Testis (tissue), 2 donors: ENCODE measurements at regions not wholly inside any gene's neighbourhood (a gene's known extent, or its start where the extent isn't known, plus 50 kb on each side); places are given as distances from the start of the nearest gene placed in this dataset.

ENCODE experiments used
- DNase-seq: peaks from one replicate; pipeline ENCODE4 v3.0.0-alpha.2; 2019
- H3K27ac ChIP-seq, 2 donors: fragments of 200-600 bp; sonication (generic); one replicate each; pipeline ENCODE4 v1.5.1; 2019
- H3K27me3 ChIP-seq: fragments of 200-600 bp; sonication (generic); one replicate; pipeline ENCODE4 v1.5.1; 2019
- H3K36me3 ChIP-seq: fragments of 200-600 bp; sonication (generic); one replicate; pipeline ENCODE4 v1.5.1; 2017; ENCODE audit warnings: low read depth; ENCODE audit errors: missing control alignments
- H3K4me1 ChIP-seq: fragments of 200-600 bp; sonication (generic); one replicate; pipeline ENCODE4 v1.5.1; 2019
- H3K4me3 ChIP-seq, 2 donors: fragments of 200-600 bp; sonication (generic); one replicate each; pipeline ENCODE4 v1.5.1; 2017 to 2019
- H3K9me3 ChIP-seq: fragments of 200-600 bp; sonication (generic); one replicate; pipeline ENCODE4 v1.5.1; 2017
- POLR2A ChIP-seq: fragments of 450-650 bp; IDR thresholded peaks from one replicate; pipeline ENCODE4 v1.6.1; 2017; ENCODE audit warnings: antibody characterized with exemption, mild to moderate bottlenecking, moderate library complexity
- WGBS, 2 donors: methylation state at CpG; one replicate each; pipeline ENCODE4 v1.1.5; 2018; 5-methylcytosine and 5-hydroxymethylcytosine counted together
- intact Hi-C: fragments of 100-400 bp; cut with DNase I; formaldehyde crosslinking; loops from one replicate; pipeline ENCODE4 v1.15.1; 2023; ENCODE audit warnings: low total_unique reads
- TF ChIP-seq, protein P1 (sequence below), 3 experiments: fragments of 450-650 bp in 2 of 3; fragments of 200-600 bp in 1 of 3; sonication (generic) in 1 of 3; IDR thresholded peaks; one replicate each; pipeline ENCODE4 v1.5.1; 2016 to 2019; ENCODE audit warnings: antibody characterized with exemption in 3 of 3, mild to moderate bottlenecking in 2 of 3, moderate library complexity in 1 of 3

DNA sequence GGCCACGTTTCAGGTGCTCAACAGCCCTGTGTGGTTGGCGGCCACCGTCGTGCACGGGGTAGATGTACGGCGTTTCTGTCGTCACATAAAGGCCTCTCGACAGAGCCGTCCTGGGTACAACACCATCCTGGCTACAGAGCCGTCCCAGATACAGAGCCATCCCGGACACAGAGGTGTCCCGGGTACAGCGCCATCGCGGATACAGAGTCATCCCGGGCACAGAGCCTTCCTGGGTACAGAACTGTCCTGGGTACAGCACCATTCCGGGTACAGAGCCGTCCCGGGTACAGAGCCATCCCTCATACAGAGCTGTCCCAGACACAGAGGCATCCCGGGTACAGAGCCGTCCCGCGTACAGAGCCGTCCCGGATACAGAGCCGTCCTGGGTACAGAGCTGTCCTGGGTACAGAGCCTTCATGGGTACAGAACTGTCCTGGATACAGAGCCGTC, 222.7 kb upstream of the SOX1 start:
- H3K27ac ChIP-seq = no peak overlapping the region
- H3K4me3 ChIP-seq = no peak overlapping the region
- intact Hi-C loops = no loop called here
- peaks cover 8% of the 10 kb centered on the region for H3K4me1 ChIP-seq
- no peaks in the 10 kb centered on the region for H3K9me3 ChIP-seq
- WGBS, 2 donors = 90 to 96% methylated on average over 25 to 27 of the region's 28 CpGs
- no peak for TF ChIP-seq POLR2A
- TF ChIP-seq, protein P1, sequence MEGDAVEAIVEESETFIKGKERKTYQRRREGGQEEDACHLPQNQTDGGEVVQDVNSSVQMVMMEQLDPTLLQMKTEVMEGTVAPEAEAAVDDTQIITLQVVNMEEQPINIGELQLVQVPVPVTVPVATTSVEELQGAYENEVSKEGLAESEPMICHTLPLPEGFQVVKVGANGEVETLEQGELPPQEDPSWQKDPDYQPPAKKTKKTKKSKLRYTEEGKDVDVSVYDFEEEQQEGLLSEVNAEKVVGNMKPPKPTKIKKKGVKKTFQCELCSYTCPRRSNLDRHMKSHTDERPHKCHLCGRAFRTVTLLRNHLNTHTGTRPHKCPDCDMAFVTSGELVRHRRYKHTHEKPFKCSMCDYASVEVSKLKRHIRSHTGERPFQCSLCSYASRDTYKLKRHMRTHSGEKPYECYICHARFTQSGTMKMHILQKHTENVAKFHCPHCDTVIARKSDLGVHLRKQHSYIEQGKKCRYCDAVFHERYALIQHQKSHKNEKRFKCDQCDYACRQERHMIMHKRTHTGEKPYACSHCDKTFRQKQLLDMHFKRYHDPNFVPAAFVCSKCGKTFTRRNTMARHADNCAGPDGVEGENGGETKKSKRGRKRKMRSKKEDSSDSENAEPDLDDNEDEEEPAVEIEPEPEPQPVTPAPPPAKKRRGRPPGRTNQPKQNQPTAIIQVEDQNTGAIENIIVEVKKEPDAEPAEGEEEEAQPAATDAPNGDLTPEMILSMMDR (IDR thresholded peaks at IDR 0.05) = no peak
- H3K27me3 ChIP-seq = no peaks in the 10 kb centered on the region
- H3K36me3 ChIP-seq = no peaks in the 10 kb centered on the region
- no peak for DNase-seq

DNA sequence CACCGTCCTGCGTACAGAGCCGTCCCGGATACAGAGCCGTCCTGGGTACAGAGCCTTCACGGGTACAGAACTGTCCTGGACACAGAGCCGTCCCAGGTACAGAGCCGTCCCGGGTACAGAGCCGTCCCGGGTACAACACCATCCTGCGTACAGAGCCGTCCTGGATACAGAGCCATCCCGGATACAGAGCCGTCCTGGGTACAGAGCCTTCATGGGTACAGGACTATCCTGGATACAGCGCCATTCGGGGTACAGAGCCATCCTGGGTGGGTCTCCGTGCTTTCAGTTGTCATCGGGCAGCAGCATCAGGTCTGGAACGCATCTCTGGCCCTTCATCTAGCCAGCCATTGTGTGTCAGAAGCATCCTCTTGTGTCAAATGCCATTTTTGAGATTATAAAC, 222.3 kb upstream of the SOX1 start:
- Histone ChIP-seq H3K27ac (no peak overlapping the region), H3K9me3 (no peaks in the 10 kb centered on the region), H3K27me3 (no peaks in the 10 kb centered on the region), H3K4me3 (no peak overlapping the region), H3K4me1 (peaks cover 8% of the 10 kb centered on the region), H3K36me3 (no peaks in the 10 kb centered on the region)
- TF ChIP-seq POLR2A = no peak
- TF ChIP-seq, protein P1 (IDR thresholded peaks at IDR 0.05) = no peak
- WGBS, 2 donors = 88 to 95% methylated on average over 19 to 20 of the region's 20 CpGs
- intact Hi-C loops = no loop called here
- no peak for DNase-seq

DNA sequence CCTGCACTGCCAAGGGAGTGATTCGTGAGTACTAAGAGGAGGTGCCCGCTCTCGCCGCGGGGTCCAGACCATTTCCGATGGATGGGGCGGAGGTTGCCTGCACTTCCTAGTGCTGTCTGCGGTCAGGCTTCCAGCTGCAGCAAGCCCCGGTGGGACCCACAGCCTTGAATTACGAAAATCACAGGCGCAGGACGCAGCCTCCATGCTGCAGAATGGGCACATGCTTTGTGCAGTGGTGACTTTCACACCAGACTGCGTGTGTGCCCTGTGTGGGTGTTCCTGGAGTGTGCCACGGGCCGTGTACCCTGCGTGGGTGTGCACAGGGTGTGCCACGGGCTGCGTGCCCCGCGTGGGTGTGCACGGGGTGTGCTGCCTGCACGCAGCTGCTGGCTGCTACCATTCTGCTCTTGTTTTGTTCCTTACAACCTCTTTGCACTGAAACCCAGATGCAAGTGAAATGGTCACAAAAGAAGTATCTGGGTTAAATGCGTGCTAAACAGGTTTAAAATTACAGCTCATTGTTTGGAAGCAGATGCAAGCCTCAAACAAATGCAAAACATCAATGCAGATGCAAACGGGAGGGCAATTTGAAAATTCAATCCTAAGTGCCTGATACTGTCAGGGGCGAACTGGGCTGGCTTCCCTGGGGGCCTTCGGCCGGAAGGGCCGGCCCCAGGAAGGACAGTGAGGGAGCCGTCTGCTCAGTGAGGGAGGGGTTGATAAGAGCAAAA, 221.2 kb upstream of the SOX1 start:
- WGBS, 2 donors = 5 to 20% methylated on average over 24 to 29 of the region's 29 CpGs
- no peak for DNase-seq
- Histone ChIP-seq H3K9me3 (no peaks in the 10 kb centered on the region), H3K27ac (no peak overlapping the region), H3K4me3 (no peak overlapping the region), H3K27me3 (no peaks in the 10 kb centered on the region), H3K36me3 (no peaks in the 10 kb centered on the region), H3K4me1 (peaks cover 8% of the 10 kb centered on the region)
- TF ChIP-seq, protein P1 (IDR thresholded peaks at IDR 0.05) = no peak
- no peak for TF ChIP-seq POLR2A
- intact Hi-C loops = no loop called here

DNA sequence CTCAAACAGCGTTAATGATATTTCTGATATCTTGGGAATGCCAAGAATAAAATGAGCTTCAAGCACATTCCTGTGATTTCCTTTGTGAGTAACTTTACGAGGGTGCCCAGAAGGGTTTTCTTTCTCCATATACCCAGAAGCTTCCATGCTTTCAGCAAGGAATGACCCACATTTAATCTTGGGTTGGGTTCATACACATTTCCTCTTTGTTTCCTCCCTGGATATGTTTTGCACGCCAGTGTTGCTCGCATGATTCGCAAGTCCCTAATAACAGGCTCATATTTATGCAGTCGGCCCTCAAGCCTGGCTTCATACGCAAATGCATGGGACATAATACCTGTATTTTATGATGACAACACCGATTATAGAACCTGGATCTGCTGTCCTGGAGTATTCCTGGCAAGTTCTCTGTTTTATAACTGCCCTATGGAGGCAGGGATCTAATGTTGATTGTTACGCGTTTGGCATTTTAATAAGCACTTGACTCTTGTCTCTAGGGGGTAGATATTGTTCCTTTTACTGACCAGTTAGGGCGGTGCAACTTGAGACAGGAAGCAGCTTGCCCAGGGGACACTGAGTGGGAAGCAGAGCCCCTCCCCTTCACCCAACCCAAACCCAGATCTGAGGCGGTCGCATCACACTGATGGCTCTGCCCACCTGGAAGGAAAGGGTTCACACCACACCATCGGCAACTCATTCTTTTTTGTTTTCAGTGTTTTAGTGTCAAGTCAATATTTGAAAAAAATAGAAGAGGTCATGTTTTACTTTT, 220.4 kb upstream of the SOX1 start:
- TF ChIP-seq, protein P1 (IDR thresholded peaks at IDR 0.05) = no peak
- no peak for TF ChIP-seq POLR2A
- DNase-seq = no peak
- Histone ChIP-seq H3K27me3 (no peaks in the 10 kb centered on the region), H3K4me1 (peaks cover 8% of the 10 kb centered on the region), H3K27ac (no peak overlapping the region), H3K9me3 (no peaks in the 10 kb centered on the region), H3K4me3 (no peak overlapping the region), H3K36me3 (no peaks in the 10 kb centered on the region)
- WGBS, 2 donors = 40% methylated on average over 14 of the region's 14 CpGs
- intact Hi-C loops = no loop called here
